HG02678 (cell line): ENCODE measurements at regions not wholly inside any gene's neighbourhood (a gene's known extent, or its start where the extent isn't known, plus 50 kb on each side); places are given as distances from the start of the nearest gene placed in this dataset.

Source experiments
- ATAC-seq: cut with Tn5 transposase; IDR thresholded peaks from one replicate; pipeline ENCODE4 v1.9.1; 2021; ENCODE audit warnings: mild to moderate bottlenecking, moderate library complexity; ENCODE audit not compliant: unreplicated experiment

GRCh38 chr17:68749349-68750207 lies 148.4 kb upstream of the FAM20A start:
- ATAC-seq, result no peak

DNA sequence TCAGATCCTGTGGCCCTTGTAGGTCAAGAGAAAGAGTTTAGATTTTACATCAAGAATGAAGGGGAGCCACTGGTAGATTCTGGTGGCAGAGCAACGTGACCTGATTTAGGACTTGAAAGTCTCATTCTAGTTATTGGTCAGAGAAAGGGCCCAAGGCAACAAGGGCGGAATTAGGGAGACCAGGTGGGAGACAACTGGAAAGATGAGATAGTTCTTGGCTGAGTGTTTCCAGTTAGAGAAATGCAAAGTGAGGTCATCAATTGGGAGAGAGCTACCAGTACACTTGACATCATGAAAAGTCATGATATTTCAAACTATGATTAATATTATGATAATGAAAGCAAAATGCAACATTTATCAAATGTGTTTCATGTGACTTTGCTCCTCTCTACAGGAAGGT lies 147.2 kb upstream of the FAM20A start:
- ATAC-seq, result no peak

GRCh38 chr17:68740555-68741447 lies 139.6 kb upstream of the FAM20A start:
- ATAC-seq, result no peak

GRCh38 chr17:68737761-68738443 lies 136.7 kb upstream of the FAM20A start:
- no peak for ATAC-seq

- ATAC-seq, result no peak
These were observed 133.8 kb upstream of the FAM20A start for GRCh38 chr17:68734931-68735330.

- ATAC-seq, result no peak
These were observed 133.2 kb upstream of the FAM20A start for GRCh38 chr17:68734187-68734900.

DNA sequence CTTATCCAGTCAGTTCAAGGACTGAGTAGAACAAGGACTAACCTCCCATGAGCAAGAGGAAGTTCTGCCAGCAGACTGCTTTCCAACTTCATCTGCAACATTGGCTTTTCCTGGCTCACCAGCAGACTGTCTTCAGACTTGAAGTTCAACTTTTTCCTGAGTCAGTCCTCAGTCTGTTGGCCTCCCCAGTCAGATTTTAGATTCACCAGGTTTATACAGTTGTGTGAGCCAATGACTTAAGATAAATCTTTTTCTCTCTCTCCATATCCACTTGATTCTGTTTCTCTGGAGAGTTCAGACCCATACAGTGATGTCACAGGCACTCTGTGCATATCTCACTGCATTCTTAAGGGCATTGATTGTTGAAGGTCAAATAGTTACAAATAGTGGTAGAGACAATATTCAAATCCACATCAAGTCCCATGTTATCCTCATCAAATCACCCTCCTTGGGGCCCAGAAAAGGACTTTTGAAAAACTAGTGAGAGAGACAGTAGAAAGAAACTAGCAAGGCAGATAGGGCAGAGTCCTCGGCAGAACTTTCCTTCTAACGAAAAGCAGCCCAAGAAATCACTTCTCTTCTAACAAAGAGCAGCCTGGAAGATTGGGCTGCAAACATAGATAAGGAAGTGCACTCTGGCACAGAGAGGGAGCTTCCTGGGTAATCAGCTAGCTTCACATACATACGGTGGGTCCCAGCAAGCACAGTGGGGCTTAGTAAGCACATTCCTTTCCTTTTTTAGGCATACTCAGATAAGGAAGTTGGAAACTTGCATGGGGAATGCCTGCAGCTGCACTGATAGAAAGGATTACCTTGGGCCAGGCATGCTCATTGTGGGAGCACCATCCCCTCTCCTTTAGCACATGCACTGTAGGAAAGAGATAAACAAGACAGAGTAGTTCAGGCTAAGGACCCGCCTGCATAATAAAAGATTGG lies 132.3 kb upstream of the FAM20A start:
- no peak for ATAC-seq

GRCh38 chr17:68732301-68732749 lies 131.2 kb upstream of the FAM20A start:
- ATAC-seq, result no peak

- ATAC-seq, result no peak
These were observed 130.3 kb upstream of the FAM20A start for GRCh38 chr17:68731465-68731864.

GRCh38 chr17:68719431-68719830 lies 118.3 kb upstream of the FAM20A start:
- no peak for ATAC-seq

- no peak for ATAC-seq
These were observed 117.8 kb upstream of the FAM20A start for GRCh38 chr17:68718926-68719325.

- ATAC-seq, result no peak
These were observed 117.3 kb upstream of the FAM20A start for GRCh38 chr17:68718465-68718864.

DNA sequence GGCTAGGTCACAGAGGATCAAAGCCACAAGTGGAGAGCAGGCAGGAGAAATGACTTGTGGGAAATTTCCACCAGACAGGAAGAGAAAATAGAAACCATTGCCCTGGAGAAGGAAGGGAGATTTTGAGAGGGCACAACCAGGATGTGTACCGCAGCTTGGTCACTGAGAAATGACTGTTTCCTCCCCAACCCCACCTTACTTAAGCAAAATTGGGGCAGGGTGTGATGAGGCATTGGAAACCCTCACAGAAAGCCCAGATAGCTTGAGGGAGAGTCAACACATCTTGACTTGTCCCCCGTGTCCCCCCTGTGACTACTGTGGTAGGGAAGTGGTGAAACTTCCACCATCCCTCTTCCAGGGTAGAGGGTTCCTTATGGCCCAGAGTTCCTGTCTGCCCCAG lies 113.5 kb upstream of the FAM20A start:
- no peak for ATAC-seq

- no peak for ATAC-seq
These were observed 110.7 kb upstream of the FAM20A start for GRCh38 chr17:68711858-68712257.

GRCh38 chr17:68710976-68711375 lies 109.8 kb upstream of the FAM20A start:
- ATAC-seq, result no peak

- ATAC-seq, result no peak
These were observed 109.0 kb upstream of the FAM20A start for GRCh38 chr17:68710035-68710780.

GRCh38 chr17:68709461-68709860 lies 108.3 kb upstream of the FAM20A start:
- no peak for ATAC-seq

DNA sequence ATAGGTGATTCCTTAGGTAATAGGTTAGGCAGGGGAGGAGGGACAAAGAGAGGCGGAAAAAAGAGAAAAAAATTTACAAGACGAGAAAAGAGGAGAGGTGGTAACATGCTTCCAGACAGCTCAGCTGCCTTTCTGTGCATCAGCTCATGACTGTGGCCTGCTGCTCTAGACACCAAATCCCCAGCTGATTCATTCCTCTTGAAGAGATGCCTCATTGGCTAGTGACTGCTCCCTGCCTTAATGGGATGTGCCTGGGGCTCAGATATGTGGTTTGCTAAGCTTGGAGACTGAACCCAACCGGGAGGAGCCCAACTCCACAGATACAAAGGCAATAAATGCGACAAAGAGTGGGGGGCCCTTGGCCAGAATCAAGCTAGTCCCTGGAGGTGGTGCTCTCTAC lies 105.9 kb upstream of the FAM20A start:
- ATAC-seq, result no peak
